Daoy (cell line): ENCODE measurements at regions not wholly inside any gene's neighbourhood (a gene's known extent, or its start where the extent isn't known, plus 50 kb on each side); places are given as distances from the start of the nearest gene placed in this dataset.
"Not testable (repeated sequence)": the region's sequence is repeated elsewhere in the genome, so short reads cannot be mapped to it uniquely, and the experiment has no call there.

Experiments used
- DNase-seq: peaks from one replicate; pipeline ENCODE4 v3.0.0-alpha.2; 2015; ENCODE audit warnings: low read depth

DNA sequence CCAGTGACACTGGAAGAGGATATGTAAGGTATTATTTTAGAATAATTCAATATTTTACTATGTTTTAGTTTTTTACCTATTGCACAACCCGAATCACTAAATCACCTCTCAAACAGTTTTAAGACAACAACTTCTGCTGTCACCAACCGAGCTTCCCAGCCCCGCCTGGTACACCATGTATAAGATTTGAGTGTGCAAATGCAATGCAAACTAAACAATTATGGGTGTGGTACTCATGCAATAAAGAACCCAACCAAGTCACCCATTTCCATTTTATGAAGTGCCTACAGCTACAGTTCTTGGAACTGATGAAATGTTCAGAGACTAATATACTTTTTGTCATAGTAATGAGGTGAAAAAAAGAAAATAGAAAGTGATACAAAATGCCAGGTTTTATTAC is 256.2 kb downstream of the TAFA4 start:
- DNase-seq = no peak

DNA sequence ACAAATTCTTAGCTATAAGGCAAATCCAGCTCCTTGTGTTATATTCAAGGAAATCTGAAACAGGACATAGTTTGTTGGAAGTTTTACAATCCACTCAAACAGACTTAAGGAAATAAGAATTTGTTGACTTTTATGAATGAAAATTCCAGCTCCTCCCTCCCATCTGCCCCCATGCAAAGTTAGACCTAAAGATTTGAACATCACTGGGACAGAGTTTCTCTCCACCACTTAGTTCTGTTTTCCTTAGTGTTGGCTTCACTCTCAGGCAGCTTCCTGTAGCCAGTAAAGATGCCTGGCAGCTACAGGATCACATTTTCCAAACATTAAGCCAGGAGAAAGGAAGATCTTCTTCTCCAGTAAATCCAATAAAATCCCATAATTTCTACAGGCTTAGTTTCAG is 265.0 kb downstream of the TAFA4 start:
- DNase-seq = no peak

DNA sequence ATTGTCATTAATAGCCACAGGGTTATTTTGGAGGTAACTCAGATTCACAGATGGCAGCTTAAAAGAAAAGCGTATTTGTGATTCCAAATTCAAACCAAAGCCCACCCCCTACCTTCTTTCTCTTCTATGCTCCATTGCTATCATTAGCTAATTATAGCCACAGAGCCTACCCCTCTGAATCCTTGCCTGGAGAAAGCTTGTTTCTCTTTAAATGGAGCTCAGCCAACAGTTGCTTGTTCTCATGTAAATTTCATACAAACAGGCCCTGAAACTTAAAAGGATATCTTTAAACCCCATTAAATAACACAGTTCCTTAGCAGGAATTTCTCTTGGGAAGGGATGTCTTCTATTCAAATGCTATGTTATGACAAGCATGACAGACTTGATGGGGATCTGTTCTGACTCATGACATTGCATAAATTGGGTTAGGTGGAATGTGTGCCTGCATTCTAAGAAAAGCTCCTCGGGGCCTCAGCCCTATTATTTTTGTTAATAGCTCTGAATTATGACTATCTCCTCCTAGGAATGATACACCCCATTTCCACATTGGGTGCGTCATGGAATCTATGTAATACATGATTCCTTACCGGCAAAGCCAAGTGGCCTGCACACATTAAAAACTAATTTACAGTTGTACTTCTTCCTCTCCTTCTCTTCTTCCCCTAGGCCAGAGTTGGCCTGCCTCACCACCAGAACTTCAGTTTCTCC is 265.8 kb downstream of the TAFA4 start:
- DNase-seq = no peak

DNA sequence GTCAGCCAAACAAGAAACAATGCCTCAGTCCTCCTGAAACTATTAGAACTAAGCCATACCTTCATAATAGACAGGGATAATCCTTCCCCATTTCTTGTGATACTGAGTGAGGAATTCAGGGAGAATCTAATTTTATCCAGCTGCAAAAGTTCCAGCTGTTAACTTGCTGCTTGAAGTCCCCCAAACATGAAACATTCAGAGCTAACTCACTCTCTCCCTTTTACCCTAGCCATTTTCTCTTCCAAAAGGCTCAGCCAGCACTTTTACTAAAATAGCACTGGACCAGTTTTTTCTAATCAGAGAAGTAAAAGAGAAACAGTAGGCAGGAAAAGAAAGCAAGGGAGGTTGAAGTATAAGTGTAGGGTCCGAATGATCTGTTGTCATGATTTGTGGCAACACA is 268.1 kb downstream of the TAFA4 start:
- DNase-seq = no peak

DNA sequence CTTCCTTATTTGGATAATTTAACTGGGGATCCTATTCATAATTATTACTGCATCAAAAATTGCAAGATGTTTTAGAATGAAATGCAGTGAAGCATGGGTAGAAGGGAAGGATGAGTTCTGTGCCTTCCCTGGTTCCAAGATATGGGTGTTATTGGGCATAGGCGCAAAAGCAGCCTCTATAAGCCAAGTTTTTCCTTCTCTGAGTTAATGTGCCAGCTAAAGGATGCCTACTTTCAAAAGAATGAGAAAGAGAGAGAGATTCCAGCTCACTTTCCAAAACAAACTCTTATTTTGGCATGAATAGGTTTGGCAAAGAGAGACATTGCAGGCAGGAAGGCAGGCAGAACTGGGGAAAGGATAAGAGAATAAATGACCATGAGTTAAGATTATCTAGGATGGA is 270.2 kb downstream of the TAFA4 start:
- no peak for DNase-seq

DNA sequence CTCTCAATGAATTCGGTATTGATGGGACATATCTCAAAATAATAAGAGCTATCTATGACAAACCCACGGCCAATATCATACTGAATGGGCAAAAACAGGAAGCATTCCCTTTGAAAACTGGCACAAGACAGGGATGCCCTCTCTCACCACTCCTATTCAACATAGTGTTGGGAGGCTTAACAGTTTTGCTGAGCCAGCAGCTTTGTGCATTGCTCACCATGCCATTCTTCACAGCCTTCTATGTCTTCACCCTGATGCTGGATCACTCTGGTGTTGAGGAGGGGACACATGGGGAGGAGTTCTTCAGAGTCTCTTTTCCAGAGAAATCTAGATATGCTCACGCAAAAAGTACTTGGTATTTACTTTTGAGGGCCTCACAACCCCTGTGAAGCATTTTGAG is 281.7 kb downstream of the TAFA4 start:
- DNase-seq = not testable (repeated sequence)

DNA sequence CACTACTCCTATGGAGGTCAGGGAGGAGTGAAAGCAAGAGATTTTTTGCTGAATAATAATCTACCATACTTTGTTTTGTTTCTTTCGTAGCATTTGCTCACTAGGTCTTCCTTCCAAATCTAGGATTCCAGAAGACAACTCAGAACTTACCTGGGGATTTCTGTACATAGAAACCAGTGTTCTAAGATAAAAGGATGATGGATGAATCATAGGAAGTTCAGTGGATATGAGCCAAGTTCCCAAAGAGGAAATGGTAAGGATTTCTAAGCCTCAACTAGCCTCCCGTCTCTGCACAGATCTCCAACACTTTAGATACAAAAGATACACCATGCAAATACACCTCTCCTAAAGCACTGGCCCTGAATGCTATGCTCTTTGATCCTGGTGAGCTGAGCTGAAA is 283.9 kb downstream of the TAFA4 start:
- no peak for DNase-seq

DNA sequence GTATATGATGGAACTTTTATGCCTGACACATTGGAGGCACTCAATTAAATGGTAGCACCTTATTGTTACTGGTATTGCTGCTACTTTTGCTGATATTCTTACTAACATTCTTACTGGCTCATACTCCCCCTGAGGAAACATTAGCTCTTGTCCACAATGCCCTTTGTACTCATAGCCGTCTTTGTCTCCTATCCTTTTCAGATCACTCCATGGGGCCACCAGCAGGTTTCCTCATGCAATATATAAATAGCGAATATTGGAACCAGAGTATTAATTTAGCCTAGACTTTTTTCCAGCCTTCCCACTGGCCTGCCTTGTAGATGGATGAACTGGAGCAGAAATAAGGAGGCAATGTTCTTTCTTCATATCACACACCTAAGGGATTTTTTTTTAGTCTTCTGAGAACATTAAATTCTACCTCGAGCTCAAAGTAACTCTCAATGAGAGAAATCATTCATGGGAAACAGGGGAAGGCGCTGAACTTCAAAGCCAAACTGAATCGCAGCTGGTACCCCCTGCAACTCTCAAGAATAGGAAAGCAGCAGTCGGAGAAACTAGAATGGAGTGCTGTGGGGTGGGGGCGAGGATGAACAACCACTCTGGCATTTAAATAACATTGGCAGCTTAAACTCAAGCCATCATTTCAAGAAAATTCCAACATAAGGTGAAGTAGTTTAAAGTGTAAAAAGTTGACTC is 300.3 kb downstream of the TAFA4 start:
- DNase-seq = no peak

DNA sequence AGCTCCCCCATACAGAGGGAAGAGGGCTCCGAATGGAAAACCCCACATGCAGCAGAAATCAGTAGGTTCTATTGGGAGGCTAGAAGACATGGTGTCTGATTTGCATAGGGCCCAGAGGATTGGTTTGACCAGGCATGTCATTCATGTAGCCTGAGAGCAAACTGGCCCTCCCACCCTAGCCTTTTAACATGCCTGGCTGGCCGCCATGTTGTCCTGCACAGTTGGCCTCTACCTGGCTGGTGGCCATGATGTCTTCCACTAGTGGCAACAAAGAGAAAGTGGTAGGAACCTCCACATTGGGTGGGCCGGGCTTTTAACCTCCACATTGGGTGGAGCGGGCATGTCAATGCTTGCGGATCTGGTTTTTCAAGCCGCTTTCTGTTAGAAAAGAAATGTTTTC is 312.1 kb downstream of the TAFA4 start:
- DNase-seq = no peak

DNA sequence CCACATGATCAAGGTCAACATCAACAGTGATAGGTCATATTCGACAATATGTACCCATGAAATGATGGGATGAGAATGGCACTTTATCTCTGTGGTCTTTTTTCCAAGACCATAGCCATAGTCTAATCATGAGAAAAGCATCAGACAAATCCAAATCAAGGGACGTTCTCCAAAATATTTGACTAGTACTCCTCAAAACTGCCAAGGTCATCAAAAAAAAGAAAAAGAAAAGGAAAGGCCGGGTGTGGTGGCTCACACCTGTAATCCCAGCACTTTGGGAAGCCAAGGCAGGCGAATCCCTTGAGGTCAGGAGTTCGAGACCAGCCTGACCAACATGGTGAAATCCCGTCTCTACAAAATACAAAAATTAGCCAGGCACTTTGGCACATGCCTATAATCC is 318.3 kb downstream of the TAFA4 start:
- no peak for DNase-seq

DNA sequence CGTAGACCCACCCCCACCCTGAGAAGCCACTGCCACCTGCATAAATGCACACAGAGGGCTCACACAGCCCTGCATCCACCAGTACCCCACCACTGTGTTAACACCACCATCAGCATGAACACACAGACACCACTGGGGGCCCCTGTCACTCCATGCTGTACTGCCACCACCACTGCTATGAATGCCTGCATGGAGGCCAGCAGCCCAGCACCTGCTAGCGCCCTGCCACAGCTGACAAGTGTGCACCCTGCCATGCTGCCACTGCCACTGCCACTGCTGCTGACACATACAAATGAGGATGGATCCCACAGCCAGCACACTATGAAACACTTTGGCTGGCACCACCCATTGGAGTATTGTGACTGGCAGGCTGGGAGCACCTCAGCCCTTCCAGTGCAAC is 361.0 kb downstream of the TAFA4 start:
- no peak for DNase-seq

DNA sequence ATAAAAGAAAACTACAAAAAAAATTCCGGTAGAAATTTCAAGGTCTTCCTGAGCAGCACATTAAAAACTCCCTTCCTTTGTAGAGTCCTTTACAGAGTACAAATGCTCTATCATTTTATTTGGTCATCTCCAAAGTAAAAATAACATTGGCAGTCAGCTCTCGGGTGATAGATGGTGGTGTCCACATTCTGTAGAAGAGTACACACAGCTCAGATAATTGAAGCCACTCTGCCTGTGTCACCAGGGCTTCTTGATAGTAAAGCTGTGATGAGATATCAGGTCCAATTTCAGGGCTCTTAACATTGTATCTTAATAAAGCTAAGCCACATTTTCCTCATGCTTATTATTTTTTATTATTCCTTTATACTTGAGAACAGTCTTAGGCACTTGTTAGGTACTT is 371.6 kb downstream of the TAFA4 start:
- no peak for DNase-seq

DNA sequence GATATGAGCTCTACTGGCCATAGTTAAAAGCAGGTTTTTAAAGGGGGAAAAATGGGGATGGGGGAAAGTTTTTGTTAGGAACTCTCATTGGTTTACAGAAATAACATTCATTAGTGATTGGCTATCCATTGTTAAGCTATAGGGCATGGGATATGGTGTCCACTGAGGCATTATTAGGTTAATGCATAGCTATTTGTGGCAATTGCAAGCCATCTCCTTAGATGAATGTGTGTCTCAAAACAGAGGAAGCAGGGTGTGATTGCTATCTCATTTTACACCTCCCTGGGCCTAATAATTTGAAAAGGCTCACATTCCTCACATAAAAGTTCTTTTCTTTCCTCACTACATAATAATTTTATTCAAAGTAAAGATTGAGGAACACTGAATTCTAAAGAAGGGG is 396.6 kb downstream of the TAFA4 start:
- no peak for DNase-seq

DNA sequence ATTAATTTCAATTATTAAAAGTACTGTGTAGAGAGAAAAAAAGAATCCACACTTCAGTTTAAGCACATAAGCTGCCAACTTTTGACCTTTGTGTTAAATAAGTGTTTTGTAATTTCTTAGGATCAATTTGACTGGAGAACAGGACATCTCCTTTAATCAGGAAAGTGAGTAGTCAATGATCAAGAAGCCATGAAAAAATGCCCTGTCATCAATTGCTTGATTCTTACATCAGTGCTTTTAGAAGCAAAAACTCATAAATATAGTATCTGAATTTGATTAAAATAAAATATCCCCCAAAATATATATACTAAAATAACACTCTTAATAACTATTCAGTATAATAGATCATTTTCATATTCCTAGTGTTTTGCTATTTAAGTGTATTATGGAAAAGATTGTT is 409.0 kb downstream of the TAFA4 start:
- DNase-seq = no peak

DNA sequence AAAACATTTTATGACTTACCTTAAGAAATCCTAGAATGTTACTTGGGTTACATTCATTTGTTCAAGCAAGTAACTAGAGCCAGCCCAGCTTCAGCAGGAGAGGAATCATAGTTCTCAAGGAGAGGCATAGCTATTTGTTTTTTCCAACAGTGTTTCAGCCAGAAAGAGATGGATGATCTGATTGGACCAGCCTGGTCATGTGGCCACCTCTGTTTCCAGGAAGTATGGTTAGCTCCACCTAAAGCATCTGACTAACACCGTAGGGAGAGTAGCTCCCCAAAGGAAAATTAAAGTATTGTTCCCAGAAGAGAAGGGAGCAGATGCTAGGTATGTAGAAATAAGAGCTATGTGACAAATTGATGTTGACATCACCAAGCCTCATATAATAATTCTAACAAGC is 417.1 kb downstream of the TAFA4 start:
- DNase-seq = no peak

DNA sequence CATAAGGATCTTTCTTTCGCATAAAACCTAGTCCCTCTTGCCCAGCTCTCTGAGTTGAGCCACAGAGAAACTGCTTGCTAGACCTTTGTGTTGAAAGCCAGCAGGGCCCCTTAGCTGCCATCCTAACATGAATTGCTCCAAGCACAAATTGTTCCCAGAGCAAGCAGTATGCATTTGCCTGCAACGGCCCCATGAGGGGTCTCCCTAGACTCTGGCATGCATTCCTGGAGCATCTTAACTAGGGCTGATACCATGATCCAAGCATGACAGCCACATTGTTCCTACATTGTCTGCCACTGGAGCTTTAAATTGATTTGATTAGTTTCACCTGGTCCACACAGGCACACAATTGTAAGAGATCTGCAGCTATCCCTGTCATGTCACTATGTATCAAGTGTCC is 428.1 kb downstream of the TAFA4 start:
- DNase-seq = no peak

DNA sequence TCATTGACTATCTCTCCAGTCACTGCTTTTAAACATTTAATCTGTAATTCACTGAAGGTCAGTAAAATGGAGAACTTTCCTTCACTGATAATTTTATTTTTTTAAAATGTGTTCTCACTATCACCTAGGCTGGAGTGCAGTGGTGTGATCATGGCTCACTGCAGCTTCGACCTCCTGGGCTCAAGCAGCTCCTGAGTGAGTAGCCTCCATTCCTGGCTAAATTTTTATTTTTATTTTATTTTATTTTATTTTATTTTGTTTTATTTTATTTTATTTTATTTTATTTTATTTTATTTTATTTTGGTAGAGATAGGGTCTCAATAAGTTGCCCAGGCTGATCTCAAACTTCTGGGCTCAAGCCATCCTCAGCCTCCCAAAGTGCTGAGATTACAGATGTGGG is 446.5 kb downstream of the TAFA4 start:
- DNase-seq = not testable (repeated sequence)

DNA sequence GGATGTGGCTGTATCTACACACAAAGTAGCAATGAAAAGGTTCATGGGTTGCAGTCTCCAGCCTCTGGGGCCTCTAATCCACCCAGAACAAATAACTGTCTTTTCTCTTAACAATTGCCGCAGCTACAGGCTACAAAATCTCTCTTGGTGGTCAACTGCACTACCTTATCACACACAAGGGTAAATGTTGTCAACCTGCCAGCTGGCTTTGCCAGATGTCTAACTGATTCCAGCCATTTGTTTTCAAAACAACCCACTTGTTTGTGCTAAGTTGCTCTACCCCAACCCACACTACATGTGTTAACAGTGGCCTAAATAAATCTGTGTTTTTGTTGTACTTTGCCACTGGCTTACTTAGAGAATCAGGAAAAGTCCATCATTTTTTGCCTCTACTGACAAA is 447.3 kb downstream of the TAFA4 start:
- DNase-seq = no peak

DNA sequence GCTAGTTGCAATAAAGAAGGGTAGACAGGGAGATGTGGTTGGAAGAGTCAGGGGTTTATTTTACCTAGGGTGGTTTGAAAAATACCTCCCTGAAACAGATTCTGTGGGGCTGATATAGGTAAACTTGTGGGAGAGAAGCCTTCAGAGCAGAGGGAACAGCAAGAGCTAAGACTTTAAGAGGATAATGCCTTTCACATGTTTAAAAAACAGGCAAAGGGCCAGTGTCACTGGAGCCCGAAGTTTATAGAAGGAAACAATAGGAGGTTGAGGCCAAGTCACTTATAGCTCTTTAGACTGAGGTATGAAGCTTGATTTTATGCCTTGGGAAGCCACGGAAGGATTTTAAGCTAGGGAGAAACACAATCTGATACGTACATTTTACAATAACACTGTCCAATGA is 448.7 kb downstream of the TAFA4 start:
- no peak for DNase-seq

DNA sequence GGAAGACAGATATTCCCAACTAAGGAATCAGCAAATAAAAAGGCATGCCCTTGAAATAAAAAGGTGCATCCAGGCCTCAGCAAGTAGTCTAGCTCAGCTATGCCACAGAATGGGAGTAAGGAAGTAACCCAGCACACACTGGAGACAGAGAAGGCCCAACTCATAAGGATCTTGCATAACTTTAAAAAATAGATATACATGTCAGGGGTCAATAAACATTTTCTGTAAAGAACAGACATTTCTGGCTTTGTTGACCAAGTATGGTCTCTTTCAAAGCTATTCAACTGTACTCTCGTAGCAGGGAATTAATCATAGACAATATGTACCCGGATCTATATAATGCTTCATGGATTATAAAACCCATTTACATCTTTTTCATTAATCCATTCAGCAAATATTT is 449.3 kb downstream of the TAFA4 start:
- DNase-seq = no peak

DNA sequence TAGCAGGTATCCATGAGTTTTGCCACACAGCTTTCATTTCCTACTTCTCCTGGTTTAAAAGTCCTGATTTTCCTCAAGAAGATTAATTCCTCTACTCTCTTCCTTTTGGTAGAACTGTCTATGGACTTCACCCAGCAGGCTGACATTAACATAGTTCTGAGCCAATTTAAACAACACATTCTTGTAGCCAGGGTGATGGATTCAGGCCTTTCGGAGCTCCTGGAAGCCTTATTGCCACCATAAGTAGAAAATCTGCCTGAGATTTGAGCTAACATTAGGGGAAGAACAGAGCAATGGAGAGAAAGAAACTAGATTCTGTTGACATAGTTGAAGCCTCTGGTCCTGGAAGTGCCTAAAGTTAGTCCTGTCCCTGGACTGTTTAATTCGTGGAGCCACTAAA is 449.8 kb downstream of the TAFA4 start:
- no peak for DNase-seq

DNA sequence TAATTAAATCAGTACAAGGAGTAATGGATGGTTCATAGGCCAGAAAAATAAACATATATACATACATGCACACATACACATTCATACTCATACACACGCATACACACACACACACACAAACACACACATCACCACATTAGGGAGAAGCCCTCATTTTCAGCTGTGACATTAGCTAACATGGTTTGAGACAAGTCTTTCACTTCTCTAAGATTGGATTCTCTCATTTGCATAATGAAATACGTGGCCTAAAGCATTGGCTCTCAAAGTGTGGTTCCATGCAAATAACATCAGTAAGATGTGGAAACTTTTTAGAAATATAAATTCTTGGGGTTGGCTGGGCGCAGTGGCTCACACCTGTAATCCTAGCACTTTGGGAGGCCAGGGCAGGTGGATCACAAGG is 452.6 kb downstream of the TAFA4 start:
- no peak for DNase-seq

DNA sequence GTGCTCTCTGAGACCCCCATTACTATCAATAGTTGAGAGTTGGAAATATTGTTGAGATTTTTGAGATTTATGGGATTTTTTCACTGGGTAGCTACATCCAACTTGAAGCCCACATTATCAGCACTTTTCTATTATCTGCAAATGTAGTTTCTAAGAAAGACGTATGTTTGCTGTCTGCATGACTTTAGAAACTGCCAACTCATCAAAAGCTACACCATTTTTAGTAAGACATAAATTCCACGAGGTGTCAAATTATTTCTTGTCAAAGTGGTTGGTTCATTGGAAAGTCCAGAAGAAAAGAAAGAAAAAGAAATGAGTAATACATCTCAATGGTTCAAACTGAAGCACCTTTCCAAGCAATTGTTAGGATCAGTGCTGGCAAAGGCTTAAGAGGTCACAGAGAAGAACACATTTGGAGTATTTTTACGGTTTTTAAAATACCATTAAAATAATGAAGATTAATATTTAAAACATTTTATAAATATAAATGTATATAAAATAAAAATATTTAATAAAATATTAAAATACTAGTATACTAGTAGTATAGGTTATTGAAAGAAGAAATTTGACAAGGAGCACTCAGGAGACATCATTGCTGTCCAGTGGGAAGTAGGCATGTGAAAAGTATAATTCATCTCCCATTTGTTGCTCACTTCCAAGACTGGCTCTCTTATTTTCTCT is 463.5 kb downstream of the TAFA4 start:
- DNase-seq = no peak
